ENCODE measurements at regions not wholly inside any gene's neighbourhood (a gene's known extent, or its start where the extent isn't known, plus 50 kb on each side); places are given as distances from the start of the nearest gene placed in this dataset.
"Not testable (repeated sequence)": the region's sequence is repeated elsewhere in the genome, so short reads cannot be mapped to it uniquely, and the experiment has no call there.

- intact Hi-C loops (cut with micrococcal nuclease) = not testable (repeated sequence)
Measured at GRCh38 chrX:80508083-80508482, 87.8 kb downstream of the TENT5D start.

GRCh38 chrX:80511969-80512760, 91.9 kb downstream of the TENT5D start:
- intact Hi-C loops (cut with micrococcal nuclease) = no loop called here

GRCh38 chrX:80512924-80513323, 92.7 kb downstream of the TENT5D start:
- intact Hi-C loops (cut with micrococcal nuclease) = no loop called here

- intact Hi-C loops (cut with micrococcal nuclease) = no loop called here
Measured at GRCh38 chrX:80513625-80514024, 93.4 kb downstream of the TENT5D start.

GRCh38 chrX:80537096-80537495, 116.8 kb downstream of the TENT5D start:
- intact Hi-C loops (cut with micrococcal nuclease) = no loop called here

- intact Hi-C loops (cut with micrococcal nuclease) = no loop called here
Measured at GRCh38 chrX:80550722-80551121, 130.5 kb downstream of the TENT5D start.

GRCh38 chrX:80556148-80556547, 135.9 kb downstream of the TENT5D start:
- intact Hi-C loops (cut with micrococcal nuclease) = no loop called here

GRCh38 chrX:80572636-80573035, 152.4 kb downstream of the TENT5D start:
- intact Hi-C loops (cut with micrococcal nuclease) = no loop called here

GRCh38 chrX:80573275-80573674, 153.0 kb downstream of the TENT5D start:
- intact Hi-C loops (cut with micrococcal nuclease) = no loop called here

- intact Hi-C loops (cut with micrococcal nuclease) = loop anchor here (5.0 kb wide), 2 partner anchors 142 to 292 kb away; no protein-coding TSS in a partner anchor
Measured at GRCh38 chrX:80574486-80575086, 154.3 kb downstream of the TENT5D start.

- intact Hi-C loops (cut with micrococcal nuclease) = loop anchor here (5.0 kb wide), 2 partner anchors 144 to 294 kb away; no protein-coding TSS in a partner anchor
Measured at GRCh38 chrX:80576267-80576666, 156.0 kb downstream of the TENT5D start.

- intact Hi-C loops (cut with micrococcal nuclease) = loop anchor here (5.0 kb wide), 2 partner anchors 145 to 295 kb away; no protein-coding TSS in a partner anchor
Measured at GRCh38 chrX:80576806-80577533, 156.7 kb downstream of the TENT5D start.

- intact Hi-C loops (cut with micrococcal nuclease) = loop anchor here (5.0 kb wide), 2 partner anchors 146 to 296 kb away; no protein-coding TSS in a partner anchor
Measured at GRCh38 chrX:80578517-80579105, 158.4 kb downstream of the TENT5D start.

GRCh38 chrX:80590992-80591391, 170.7 kb downstream of the TENT5D start:
- intact Hi-C loops (cut with micrococcal nuclease) = not testable (repeated sequence)

- intact Hi-C loops (cut with micrococcal nuclease) = no loop called here
Measured at GRCh38 chrX:80602036-80602860, 182.0 kb downstream of the TENT5D start.

Measured in T-helper 2 cell treated with Interferon-gamma antibody and Interleukin-4, amounts not matched to agents 100 ng/mL and 5 ng/mL, for 36 hours (primary cell).